ENCODE measurements at regions not wholly inside any gene's neighbourhood (a gene's known extent, or its start where the extent isn't known, plus 50 kb on each side); places are given as distances from the start of the nearest gene placed in this dataset.
A peak's percentile ranks its signal among the peaks of the same experiment; 100 is the strongest.

- POLR2A ChIA-PET = no interaction called here
- dilution Hi-C loops (cut with MboI; ENCODE audit: extremely low pct_ligation_motif_present, low sequenced_read_pairs) = no loop called here
- intact Hi-C loops (cut with micrococcal nuclease) = no loop called here
- DNase-seq (ENCODE audit: low read depth, low spot score) (peak; percentile 45), FAIRE-seq (no peak)
- peaks cover 3% of the 10 kb centered on the region for H3K4me1 ChIP-seq (ENCODE audit: control insufficient read depth, extremely low read depth, insufficient read depth, low read length)
- CTCF ChIA-PET = no interaction called here
- no peak overlapping the region for H3K4me3 ChIP-seq (replicated peaks in 1 of 3; ENCODE audit: insufficient read depth in 1 of 3, low read depth in 1 of 3, low read length in 3 of 3)
- H4K20me1 ChIP-seq (replicated peaks; ENCODE audit: control insufficient read depth, extremely low read depth, insufficient read depth, low read length) = no peaks in the 10 kb centered on the region
- no peaks in the 10 kb centered on the region for H3K9me3 ChIP-seq (replicated peaks; ENCODE audit: control insufficient read depth, insufficient read depth, low read length)
- no peak overlapping the region for H3K9ac ChIP-seq (replicated peaks; ENCODE audit: extremely low read depth, insufficient read depth, low read length)
- no peaks in the 10 kb centered on the region for H3K79me2 ChIP-seq (ENCODE audit: control insufficient read depth, insufficient read depth, low read length)
- H3K27ac ChIP-seq (ENCODE audit: insufficient read depth, low read depth, low read length) = no peak overlapping the region
- H3K9me1 ChIP-seq (replicated peaks; ENCODE audit: control insufficient read depth, extremely low read depth, insufficient read depth, low read length) = no peaks in the 10 kb centered on the region
- H3K36me3 ChIP-seq (ENCODE audit: control insufficient read depth in 2 of 2, extremely low read depth in 1 of 2, insufficient read depth in 2 of 2, low read length in 2 of 2) = no peaks in the 10 kb centered on the region
- BruUV-seq (replicated peaks) = no TSS peak
- no peak overlapping the region for H2AFZ ChIP-seq (ENCODE audit: low read depth, low read length)
- no peak overlapping the region for H3K4me2 ChIP-seq (ENCODE audit: insufficient read depth, low read length)
- no peaks in the 10 kb centered on the region for H3K27me3 ChIP-seq (ENCODE audit: control insufficient read depth in 2 of 2, insufficient read depth in 2 of 2, low read length in 2 of 2)
- TF ChIP-seq JUN (IDR thresholded peaks at IDR 0.05; ENCODE audit: borderline replicate concordance, insufficient read depth, insufficient read length, low read depth) = no peak
- TF ChIP-seq FOS (IDR thresholded peaks at IDR 0.05; ENCODE audit: borderline replicate concordance, insufficient read depth, low read length) = no peak
- no peak for TF ChIP-seq POLR2A (IDR thresholded peaks at IDR 0.05; ENCODE audit: low read depth, low read length)
- TF ChIP-seq MAX (IDR thresholded peaks at IDR 0.05; ENCODE audit: insufficient read depth, insufficient read length) = no peak
- TF ChIP-seq POLR2AphosphoS5 (IDR thresholded peaks at IDR 0.05; ENCODE audit: insufficient read depth, low read depth, low read length) = no peak
- TF ChIP-seq CTCF (IDR thresholded peaks at IDR 0.05; ENCODE audit: extremely low read depth in 1 of 2, insufficient read depth in 1 of 2, low read depth in 1 of 2, low read length in 2 of 2) = no peak
- no peak for TF ChIP-seq MYC (IDR thresholded peaks at IDR 0.05; ENCODE audit: low read depth, low read length)
- no peak for TF ChIP-seq GATA2 (IDR thresholded peaks at IDR 0.05; ENCODE audit: insufficient read depth, insufficient read length, low read depth, low read length)
- TF ChIP-seq EZH2 (IDR thresholded peaks at IDR 0.05; ENCODE audit: borderline replicate concordance, low read depth, low read length, severe bottlenecking) = no peak
Observed at GRCh38 chr6:22205266-22205665, 91.6 kb downstream of the PRL start.

Measured in endothelial cell of umbilical vein (primary cell).